Lower lobe of right lung (tissue), 2 donors: ENCODE measurements at regions not wholly inside any gene's neighbourhood (a gene's known extent, or its start where the extent isn't known, plus 50 kb on each side); places are given as distances from the start of the nearest gene placed in this dataset.

Experiments
- ATAC-seq, 2 donors: fragments of 200-7000 bp; cut with Tn5 transposase; one replicate each; pipeline ENCODE4 v1.9.1; 2020 to 2022; ENCODE audit warnings: mild to moderate bottlenecking in 2 of 2, moderate library complexity in 2 of 2
- DNase-seq: peaks from one replicate; pipeline ENCODE4 v3.0.0-alpha.2; 2020
- H3K27ac ChIP-seq: fragments of 200-600 bp; one replicate; pipeline ENCODE4 v1.8.0; 2022
- H3K27me3 ChIP-seq: fragments of 200-600 bp; one replicate; pipeline ENCODE4 v1.8.0; 2022; ENCODE audit warnings: low read depth
- H3K36me3 ChIP-seq: fragments of 200-600 bp; one replicate; pipeline ENCODE4 v1.8.0; 2022; ENCODE audit warnings: mild to moderate bottlenecking
- H3K4me1 ChIP-seq: fragments of 200-600 bp; one replicate; pipeline ENCODE4 v1.8.0; 2022
- H3K4me3 ChIP-seq: fragments of 200-600 bp; one replicate; pipeline ENCODE4 v1.8.0; 2022; ENCODE audit warnings: mild to moderate bottlenecking
- H3K9me3 ChIP-seq: fragments of 200-600 bp; one replicate; pipeline ENCODE4 v1.8.0; 2022
- intact Hi-C: fragments of 100-400 bp; cut with DNase I; formaldehyde crosslinking; loops from one replicate; pipeline ENCODE4 v1.11.0; 2022
- TF ChIP-seq, protein P1 (sequence below): fragments of 200-600 bp; IDR thresholded peaks from one replicate; pipeline ENCODE4 v1.8.0; 2022; ENCODE audit warnings: antibody characterized with exemption, mild to moderate bottlenecking
- donor health status: DM: no; HTN: yes; CAD: no; lungs with severe emphysema.

DNA sequence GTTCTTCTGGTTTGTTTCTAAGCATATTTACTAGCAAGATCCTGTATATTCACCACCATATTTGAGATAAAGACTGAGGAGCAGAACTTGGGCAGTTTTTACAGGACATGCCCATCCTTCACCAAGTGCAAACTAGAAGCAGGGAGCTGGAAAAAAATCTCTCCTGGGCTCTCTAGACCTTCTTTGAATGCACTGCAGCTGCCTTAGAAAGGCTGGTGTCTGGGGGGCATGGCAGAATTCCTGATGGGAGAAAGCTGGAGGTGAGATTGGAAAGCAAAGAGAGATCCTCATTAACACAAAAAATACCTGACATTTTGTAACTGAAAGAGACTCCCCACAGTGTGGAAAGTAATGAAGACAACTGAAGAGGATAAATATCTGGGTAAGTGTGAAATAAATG lies 1612.1 kb downstream of the OLFM4 start:
- Histone ChIP-seq H3K36me3 (no peaks in the 10 kb centered on the region), H3K27me3 (no peaks in the 10 kb centered on the region), H3K4me3 (no peak overlapping the region), H3K4me1 (no peaks in the 10 kb centered on the region), H3K27ac (no peak overlapping the region), H3K9me3 (no peaks in the 10 kb centered on the region)
- ATAC-seq (no peak), DNase-seq (no peak)
- TF ChIP-seq, protein P1, sequence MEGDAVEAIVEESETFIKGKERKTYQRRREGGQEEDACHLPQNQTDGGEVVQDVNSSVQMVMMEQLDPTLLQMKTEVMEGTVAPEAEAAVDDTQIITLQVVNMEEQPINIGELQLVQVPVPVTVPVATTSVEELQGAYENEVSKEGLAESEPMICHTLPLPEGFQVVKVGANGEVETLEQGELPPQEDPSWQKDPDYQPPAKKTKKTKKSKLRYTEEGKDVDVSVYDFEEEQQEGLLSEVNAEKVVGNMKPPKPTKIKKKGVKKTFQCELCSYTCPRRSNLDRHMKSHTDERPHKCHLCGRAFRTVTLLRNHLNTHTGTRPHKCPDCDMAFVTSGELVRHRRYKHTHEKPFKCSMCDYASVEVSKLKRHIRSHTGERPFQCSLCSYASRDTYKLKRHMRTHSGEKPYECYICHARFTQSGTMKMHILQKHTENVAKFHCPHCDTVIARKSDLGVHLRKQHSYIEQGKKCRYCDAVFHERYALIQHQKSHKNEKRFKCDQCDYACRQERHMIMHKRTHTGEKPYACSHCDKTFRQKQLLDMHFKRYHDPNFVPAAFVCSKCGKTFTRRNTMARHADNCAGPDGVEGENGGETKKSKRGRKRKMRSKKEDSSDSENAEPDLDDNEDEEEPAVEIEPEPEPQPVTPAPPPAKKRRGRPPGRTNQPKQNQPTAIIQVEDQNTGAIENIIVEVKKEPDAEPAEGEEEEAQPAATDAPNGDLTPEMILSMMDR: no peak
- intact Hi-C loops: no loop called here

DNA sequence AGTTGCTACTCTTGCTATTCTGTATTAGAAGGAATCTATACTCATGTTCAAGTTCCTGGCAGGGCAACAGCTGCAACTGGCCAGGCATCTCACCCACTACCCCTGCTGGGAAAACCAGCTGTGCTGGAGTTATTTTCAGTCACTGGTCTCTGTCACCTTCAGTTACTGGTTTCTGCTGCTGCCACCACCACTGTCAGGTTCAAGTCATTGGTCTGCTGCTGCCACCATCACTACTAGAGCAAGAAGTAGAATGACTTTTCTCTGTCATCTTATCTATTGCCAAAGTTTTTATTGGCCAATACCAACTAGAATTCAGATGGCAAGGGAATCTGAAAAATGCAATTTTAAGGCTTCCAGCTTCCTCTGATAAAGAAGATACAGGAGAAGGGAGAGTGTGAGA lies 1615.2 kb downstream of the OLFM4 start:
- Histone ChIP-seq H3K4me3 (no peak overlapping the region), H3K36me3 (no peaks in the 10 kb centered on the region), H3K27ac (no peak overlapping the region), H3K27me3 (no peaks in the 10 kb centered on the region), H3K9me3 (no peaks in the 10 kb centered on the region), H3K4me1 (no peaks in the 10 kb centered on the region)
- intact Hi-C loops: no loop called here
- no peak for ATAC-seq
- TF ChIP-seq, protein P1: no peak
- DNase-seq: no peak

DNA sequence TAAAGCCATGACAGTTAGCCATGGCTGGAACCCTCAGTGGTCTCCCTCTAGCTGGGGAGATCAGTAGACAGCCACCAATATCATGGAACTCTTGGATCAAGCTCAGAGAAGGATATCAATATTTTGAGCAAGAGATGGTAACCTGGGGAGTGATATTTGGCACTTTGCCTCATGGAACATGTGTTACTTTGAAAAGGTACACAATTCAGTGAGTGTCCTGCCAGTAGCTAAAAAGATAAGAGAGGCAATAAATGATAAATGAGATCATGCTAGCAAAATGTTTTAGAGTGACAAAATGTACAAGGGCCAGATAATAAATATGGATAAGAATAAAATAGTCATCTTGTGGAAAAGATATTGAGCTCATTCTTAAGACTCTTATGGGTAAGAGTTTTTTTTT lies 1618.7 kb downstream of the OLFM4 start:
- Histone ChIP-seq H3K27ac (no peak overlapping the region), H3K4me3 (no peak overlapping the region), H3K4me1 (no peaks in the 10 kb centered on the region), H3K36me3 (no peaks in the 10 kb centered on the region), H3K9me3 (no peaks in the 10 kb centered on the region), H3K27me3 (no peaks in the 10 kb centered on the region)
- DNase-seq (no peak), ATAC-seq (no peak)
- intact Hi-C loops: no loop called here
- TF ChIP-seq, protein P1: no peak

DNA sequence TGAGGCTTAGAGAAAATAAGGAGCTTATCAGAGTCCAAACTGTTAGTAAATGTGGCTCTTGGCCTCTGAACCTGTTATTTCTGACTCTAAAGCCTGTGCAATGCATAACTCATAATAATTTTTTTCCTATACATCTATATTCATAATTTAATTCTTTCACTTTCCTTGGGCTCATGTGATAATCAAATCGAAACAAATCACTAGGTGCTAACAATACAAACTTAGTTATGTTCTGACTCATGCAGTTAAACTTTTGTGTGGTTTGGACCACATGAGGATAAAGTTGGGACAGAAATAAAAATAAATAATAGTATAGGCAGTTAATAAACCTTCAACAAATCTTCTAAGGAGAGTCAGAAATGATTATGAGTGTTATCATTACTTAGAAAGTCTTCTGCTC lies 1629.0 kb downstream of the OLFM4 start:
- Histone ChIP-seq H3K27ac (no peak overlapping the region), H3K4me3 (no peak overlapping the region), H3K9me3 (peaks cover 3% of the 10 kb centered on the region), H3K27me3 (no peaks in the 10 kb centered on the region), H3K4me1 (no peaks in the 10 kb centered on the region), H3K36me3 (no peaks in the 10 kb centered on the region)
- DNase-seq: no peak
- no peak for ATAC-seq
- intact Hi-C loops: no loop called here
- TF ChIP-seq, protein P1: no peak

DNA sequence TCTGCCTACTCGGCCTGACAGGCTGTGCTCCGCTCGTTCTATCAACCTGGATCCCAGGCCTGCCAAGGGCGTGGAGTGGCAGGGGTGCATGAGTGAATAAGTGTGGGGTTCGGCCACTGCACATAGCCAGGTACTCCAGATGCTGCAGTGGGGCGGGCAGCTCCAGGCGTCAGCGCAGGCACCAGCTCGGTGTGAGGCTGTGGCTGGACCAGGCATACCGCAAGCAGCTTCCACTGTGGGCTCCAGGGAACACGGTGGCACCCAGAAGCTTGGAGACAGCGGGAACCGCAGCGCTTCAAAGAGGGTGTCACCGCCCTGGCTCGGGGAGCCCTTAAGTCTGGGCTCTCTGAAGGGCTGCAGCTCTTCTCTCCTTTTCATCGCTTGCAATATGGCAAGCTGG lies 1630.2 kb downstream of the OLFM4 start:
- intact Hi-C loops: no loop called here
- H3K4me3 ChIP-seq: no peak overlapping the region
- peaks cover 3% of the 10 kb centered on the region for H3K9me3 ChIP-seq
- no peak for DNase-seq
- H3K27me3 ChIP-seq: no peaks in the 10 kb centered on the region
- TF ChIP-seq, protein P1: no peak
- no peaks in the 10 kb centered on the region for H3K4me1 ChIP-seq
- ATAC-seq: no peak
- H3K27ac ChIP-seq: no peak overlapping the region
- H3K36me3 ChIP-seq: no peaks in the 10 kb centered on the region

DNA sequence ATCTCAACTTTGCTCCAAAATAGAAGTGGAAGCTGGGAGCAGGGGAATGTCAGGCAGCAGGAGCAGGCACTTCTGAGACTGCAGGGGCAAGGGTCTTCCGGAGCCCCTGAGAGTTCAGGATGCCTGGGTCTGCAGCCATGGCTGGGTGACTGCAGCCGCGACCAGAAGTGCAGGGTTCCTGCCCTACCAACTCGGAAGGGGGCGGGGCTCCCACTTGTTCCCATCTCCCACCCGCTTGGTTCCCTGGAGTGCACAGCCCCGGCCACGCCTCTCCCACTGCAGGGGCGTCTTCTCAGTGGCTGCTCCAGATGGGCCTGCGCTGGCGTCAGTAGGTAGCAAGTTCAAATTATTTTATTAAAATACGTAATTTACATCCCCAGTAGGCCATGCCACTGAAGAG lies 1631.7 kb downstream of the OLFM4 start:
- Histone ChIP-seq H3K4me1 (no peaks in the 10 kb centered on the region), H3K4me3 (no peak overlapping the region), H3K9me3 (peaks cover 3% of the 10 kb centered on the region), H3K27me3 (no peaks in the 10 kb centered on the region), H3K36me3 (no peaks in the 10 kb centered on the region), H3K27ac (no peak overlapping the region)
- intact Hi-C loops: no loop called here
- TF ChIP-seq, protein P1: no peak
- ATAC-seq (peak; percentile 23 to 41), DNase-seq (no peak)
